NOMO-1 treated with dmso at 0.1 percent for 144 hours (cell line): ENCODE measurements at regions not wholly inside any gene's neighbourhood (a gene's known extent, or its start where the extent isn't known, plus 50 kb on each side); places are given as distances from the start of the nearest gene placed in this dataset.
A peak's percentile ranks its signal among the peaks of the same experiment; 100 is the strongest.
"Not testable (repeated sequence)": the region's sequence is repeated elsewhere in the genome, so short reads cannot be mapped to it uniquely, and the experiment has no call there.

Experiments used
- DNase-seq: peaks from one replicate; lab custom pipeline; 2025; ENCODE audit not compliant: unreplicated experiment; lab: John Stamatoyannopoulos, UW

DNA sequence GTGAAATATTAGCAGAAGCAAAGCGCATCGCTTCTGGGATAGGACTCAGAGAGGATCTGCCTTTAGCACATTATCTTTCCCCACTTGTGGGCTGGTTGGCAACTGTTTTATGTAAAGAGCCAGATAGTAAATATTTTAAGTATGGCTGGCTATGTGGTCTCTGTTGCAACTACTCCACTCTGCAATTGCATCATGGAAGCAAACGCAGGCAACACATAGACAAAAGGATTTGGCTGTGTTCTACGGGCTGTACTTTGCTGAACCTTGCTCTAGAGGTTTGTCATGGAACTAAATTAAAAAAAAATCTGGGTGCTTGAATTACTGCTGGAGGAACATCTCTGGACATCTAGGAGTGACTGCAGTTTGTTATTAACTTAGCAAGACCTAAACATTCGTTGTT lies 307.8 kb upstream of the TPK1 start:
- no peak for DNase-seq

DNA sequence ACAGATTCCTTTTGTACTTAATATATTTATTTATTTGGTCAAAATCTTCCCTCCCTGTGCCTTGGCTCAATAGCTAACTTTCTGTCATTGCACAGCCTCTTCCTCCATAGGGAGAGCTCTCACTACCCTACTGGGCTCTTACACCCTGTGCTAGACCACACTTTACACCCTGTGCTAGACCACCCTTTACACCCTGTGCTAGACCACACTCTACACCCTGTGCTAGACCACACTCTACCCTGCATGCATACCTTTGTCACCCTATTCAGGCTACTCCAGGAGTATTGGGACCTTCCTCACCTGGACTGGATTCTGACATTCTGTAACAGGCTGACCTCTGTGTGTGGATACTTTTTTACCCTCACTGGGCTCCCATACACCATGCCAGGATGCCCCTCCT lies 298.5 kb upstream of the TPK1 start:
- DNase-seq: no peak

DNA sequence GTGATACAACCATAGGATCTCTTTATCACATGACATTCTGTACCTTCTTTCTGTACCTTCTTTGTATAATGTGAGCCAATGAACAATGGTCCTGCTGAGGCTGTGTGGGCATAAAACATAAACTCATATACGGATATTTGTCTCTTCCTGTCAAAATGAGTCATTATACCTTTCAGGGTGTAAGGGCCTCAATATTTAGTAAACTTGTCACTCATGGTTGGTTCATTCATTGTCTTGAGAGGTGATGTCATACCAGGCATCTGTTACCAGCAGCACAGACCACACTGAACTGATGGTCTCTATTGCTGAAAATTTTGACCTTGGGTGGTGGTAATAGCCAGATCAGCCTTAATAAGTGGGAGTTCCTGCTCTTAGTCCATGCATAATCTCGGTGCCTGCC lies 287.6 kb upstream of the TPK1 start:
- no peak for DNase-seq

DNA sequence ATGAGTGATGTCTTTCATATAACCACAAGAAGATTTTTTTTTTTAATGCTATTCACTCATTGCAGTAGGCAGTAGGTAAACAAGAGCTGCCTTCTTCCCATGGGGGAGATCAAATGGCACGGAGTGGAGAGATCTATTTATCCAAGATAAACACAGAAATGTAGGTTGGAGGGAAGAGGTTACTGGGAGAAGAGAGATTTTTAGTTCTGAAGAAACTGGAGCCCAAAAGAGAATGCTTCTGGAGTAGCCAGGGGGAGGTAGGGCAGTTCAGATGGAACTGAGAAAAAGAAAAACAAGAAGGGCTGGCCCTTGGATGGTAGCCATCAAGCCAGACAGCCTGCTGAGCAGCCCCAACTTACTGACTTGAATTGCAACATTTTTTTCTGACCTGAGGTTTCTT lies 270.1 kb upstream of the TPK1 start:
- no peak for DNase-seq

DNA sequence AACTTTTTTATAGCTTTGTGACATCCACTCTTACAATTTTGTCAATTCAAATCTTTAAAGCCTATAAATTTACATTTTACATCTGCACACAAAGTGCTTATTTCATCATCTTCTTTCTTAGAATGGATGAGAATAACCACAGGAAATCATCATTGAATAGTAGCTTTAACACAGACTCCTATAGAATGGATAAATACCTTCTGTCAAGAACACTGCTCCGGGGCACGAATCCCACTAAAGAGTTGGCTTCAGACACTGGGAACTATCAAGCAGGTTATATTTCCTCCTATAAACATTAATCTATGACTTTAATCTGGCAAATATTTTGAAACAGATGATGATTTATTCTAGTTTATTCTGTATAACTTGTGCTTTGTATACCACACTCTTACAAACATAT lies 269.7 kb upstream of the TPK1 start:
- no peak for DNase-seq

DNA sequence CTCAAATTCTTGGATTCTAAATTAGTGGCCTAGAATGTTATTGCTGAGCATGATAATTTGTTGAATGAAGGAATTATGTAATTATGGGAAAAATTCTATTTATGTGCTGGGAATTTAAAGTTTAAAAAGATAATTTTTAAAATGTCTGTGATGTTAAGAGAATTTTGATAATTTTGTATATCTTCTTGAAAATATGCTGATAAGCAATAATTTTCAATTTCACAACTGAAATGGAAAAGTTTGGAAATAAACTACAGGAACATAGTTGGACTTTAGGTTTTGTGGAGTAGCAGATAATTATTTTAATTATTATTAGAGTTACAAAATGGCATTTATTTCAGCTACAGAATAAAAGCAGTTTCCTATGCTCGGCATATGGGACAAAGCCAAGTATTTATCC lies 268.5 kb upstream of the TPK1 start:
- DNase-seq: no peak

DNA sequence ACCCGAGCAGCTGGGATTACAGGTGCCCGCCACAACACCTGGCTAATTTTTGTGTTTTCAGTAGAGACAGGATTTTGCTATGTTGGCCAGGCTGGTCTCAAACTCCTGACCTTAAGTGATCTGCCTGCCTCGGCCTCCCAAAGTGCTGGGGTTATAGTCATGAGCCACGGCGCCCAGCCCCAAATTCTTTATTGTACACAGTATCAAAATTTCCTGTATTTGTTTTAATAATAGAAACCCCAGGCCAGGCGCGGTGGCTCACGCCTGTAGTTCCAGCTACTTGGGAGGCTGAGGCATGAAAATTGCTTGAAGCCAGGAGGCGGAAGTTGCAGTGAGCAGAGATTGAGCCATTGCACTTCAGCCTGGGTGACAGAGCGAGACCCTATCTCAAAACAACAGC lies 266.3 kb upstream of the TPK1 start:
- not testable (repeated sequence) for DNase-seq

DNA sequence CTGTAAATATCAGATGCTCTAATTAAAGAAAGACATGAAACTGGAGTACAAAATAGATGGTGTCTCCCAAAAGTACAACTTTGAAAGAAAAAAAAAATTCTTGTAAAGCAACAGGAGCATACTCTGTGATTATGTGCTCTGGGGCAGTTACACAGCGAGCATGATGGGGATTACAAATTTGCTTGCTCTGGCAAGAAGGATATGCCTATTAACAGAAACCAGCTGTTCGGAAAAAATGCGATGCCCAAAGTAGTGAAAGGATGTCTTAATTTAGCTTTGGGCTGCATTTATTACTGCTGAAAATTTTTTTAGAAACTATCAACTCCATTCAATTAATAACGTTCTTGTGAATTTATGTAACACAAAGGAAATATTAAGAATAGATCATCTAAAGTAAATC lies 256.9 kb upstream of the TPK1 start:
- no peak for DNase-seq

DNA sequence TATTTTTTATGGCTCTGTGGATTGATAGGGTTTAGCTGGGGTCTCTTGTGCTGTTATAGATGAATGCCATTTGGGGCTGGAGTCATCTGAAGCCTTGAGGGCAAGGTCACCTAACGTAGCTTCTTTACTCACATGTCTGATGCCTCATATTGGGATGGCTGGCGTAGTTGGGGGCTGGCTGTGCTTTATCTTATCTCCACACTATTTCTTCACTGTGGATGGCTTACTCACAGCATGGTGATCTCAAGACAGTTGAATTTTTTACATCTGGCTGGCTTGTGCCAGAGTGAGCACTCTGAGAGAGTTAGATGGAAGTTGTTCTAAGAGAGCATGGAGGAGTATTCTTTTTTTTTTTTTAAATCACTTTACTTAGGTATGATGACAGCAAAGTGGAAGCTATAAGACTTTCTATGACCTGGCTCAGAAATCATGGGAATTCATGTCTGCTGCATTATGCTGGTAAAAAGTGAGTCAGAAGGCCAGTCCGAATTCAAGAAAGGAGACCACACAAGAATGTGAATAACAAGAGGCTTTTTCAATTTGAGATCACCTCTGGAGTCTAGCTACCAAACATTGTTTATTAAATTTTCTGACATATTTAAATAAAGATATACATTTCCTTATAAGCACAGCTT lies 252.4 kb upstream of the TPK1 start:
- DNase-seq: no peak

DNA sequence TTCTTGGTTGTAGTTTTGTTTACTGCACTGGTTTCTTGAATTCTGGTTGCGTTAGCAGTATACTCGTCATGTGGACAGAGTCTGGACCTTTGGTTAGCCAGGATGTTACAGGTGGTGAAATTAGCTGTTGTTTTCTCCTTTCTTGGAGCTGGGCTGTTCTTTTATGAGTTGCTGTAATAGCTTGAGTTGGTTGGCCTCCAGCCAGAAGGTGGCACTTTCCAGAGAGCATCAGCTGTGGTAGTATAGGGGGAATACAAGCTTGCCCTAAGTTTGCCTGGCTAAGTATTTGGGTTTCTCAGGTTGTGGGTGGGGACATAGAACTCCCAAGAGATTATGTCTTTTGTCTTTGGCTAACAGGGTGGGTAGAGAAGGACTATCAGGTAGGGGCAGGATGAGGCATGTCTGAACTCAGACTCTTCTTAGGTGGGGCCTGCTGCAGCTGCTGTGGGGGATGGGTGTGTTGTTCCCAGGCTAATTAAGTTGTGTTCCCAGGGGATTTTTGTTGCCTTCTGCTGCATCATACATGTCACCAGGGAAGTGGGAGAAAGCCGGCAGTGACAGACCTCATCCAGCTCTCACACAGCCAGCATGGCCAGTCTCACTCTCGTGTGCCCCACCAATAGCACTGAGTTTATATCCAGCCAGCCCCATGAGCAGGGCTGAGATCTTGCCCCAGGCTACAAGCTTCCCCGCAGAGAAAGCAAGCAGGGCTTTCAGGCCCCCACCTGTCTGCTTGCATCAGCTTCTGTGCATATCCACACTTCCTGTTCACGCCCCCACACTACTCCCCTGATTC lies 246.7 kb upstream of the TPK1 start:
- no peak for DNase-seq

DNA sequence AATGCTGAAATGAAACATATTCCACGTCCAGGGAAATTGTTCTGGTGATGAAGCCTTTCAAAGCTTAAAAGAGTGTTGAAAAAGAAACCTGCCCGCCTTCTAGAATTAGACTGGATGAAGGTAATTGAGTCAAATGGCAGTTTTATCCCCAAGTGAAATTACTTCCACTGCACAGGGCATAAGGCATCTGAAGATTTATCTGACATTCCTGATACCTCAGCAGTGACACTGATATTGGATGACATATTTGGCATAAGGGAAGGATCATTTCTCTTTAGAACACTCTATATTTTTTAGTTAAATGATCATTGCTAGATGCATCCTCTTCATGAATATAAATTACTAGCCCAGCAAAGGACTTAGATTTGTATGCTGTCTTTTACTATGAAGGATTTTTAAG lies 229.6 kb upstream of the TPK1 start:
- no peak for DNase-seq

DNA sequence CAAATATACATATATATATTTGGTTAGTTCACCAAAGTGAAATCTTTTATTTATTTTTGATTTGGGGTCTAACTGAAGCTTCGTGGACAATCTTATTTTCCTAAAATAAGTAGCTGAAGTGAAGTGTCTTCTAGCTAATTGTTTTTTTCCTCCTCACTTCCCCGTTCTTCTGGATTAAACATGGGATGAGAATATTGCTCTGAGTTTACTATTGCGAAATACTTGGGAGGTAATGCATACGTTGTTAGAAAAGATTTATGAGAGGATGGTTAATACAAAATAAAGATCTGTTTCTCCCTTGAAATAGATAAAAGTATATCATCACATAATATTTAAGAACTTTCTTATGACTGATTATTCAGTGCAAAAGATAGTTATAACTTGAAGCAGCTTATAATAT lies 228.3 kb upstream of the TPK1 start:
- no peak for DNase-seq

DNA sequence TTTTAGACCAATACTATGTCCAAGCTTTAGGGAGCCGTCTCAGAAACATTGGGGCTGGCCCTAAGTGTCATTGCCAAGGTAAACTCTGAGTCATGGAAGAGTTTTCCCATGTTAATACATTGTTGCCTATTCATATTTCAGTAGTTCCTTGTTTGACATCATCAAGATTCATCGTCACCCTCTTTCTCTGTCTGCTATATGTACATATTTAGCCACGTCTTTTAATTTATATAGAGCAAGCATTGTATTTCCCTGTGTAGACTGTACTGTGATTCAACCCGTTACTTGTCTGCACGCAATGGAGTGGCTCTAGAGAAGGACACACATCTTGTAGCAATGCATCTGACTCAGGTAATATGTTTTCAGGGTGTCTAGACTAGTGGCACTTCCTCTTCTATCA lies 217.9 kb upstream of the TPK1 start:
- DNase-seq: no peak

DNA sequence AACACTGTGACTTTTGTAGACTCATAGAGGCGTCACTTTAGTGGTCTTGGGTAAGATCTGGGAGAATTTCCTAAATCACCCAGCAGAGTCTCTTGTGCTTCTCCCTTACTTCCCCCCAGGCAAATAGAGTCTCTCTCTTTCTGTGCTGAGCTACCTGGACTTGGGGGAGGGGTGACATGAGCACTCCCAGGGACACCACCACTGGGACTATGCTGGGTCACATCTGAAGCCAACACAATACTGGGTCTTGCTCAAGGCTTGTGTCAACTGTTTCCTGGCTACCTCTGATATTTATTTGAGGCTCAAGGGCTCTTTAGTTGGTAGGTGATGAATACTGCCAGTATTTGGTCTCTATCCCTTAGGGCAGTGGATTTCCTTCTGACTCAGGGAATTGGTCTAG lies 214.6 kb upstream of the TPK1 start:
- DNase-seq: no peak

DNA sequence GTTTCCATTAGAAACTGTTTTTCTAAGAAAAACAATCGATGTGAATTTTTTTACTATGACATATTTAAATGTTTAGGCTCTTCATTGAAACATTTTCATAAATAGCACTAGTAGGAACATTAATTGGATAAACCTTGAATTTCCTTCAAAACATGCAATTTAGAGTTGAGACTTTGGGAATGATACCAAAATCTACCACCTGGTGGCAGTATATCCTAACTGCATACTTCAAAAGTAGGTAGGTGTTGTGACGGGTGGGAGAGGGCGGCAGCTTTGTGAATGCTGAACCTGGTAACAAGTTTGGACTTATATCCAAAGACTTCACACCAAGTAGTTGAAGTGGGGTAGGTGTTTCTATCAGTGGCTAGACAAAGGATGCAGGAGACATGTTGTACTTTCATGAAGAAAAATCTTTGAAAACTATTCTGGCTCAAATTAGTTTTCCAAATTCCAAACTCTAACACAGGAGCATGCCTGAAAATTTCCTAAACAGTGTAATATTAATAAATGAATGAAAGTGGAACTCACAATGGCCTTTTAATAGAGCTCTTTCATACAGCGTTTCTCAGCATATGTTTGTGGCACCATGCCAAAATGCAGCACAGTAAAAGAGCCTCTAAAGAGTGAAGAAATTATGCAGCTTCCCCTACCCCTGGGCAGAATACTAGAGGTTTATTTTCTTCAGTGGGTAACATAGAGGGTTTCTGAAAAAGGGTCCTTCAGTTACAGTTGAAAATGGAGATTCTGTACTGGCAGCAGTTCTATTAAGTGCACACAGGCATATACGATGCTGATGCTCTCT lies 201.0 kb upstream of the TPK1 start:
- DNase-seq: no peak

DNA sequence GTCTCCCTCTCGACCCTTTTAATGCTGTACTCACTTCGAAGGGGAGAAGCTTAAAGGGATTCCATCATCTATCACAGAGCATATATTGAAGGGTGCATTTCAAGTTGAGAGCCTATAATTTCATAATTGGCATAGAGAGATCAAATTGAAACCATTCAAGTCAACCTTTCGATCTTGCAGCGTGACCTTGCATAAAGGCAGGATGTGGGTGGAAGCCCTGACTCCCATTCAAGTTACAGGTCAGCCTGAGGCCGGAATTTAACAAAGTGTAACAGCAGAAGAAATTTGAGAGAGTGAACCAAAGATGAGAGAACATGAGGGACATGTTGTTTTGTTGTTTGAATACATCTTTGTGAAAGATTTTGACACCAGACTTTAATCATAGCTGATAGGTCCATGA lies 195.3 kb upstream of the TPK1 start:
- no peak for DNase-seq

DNA sequence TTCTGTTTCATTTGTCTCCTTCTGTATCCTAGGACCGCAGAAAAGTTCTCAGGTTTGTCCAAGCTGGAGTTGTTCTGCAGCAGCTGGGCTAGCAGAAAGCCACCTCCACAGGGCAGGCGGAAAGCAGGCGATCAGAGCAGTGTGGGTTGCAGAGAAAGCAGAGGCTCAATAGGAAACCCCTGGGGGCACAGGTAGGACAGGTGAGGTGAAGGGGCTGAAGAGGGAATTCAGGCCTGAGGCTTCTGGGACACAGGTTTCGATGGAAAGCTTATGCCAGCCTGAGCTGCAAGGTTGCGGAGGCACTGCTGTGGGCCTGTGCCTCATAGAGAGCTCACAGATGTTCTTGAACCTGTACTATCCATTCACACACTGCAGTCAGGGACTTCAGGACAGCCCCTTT lies 194.9 kb upstream of the TPK1 start:
- DNase-seq: no peak

DNA sequence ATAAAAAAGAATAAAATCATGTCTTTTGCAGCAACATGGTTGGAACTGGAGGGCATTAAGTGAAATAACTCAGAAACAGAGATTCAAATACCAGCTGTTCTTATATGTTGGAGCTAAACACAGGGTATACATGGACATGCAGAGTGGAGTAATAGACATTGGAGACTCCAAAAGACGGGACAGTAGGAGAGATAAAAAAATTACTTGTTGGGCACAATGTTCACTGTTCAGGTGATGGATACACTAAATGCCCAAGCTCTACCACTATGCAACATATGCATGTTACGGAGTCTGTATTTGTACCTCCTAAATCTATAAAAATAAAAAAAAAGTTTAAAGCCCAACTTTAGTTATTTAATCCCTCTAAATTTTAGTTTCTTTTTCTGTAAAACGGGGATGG lies 184.6 kb upstream of the TPK1 start:
- no peak for DNase-seq

DNA sequence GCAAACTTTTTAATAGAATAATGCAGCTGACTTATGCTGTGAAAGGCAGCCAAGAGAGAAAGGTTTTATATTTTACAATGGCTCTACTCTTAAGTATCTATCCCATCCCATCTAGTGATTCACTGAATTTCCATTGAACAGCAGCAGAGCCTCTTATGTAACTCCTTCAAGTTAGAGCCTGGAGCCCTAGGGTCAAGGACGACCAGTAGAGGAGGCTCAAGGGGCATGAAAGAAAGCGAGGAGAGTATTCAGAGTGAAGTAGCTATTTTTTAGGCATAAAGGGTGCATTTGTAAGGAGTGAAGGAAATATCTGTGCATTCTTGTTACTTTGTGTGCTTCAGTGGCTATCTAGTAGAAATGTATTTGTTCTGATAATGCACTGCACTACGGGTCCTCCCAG lies 180.2 kb upstream of the TPK1 start:
- DNase-seq: no peak

DNA sequence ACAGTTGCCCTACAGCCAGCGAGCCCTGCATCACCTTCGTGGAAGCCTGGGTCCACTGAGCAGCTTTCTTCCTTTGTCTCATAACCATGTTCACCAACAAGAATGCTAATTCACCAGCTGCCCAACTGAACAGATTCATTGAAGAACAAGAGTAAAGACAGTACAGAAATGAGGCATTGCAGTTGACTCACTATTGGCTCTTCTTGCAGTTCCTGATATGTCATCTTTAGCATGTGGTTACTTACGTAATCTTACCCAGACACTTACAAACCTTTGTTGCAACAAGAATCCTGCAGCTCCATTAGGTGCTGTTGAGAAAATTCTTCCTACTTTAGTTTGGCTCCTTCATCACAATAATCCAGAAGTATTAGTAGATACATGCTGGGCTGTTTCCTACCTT lies 174.0 kb upstream of the TPK1 start:
- DNase-seq: no peak

DNA sequence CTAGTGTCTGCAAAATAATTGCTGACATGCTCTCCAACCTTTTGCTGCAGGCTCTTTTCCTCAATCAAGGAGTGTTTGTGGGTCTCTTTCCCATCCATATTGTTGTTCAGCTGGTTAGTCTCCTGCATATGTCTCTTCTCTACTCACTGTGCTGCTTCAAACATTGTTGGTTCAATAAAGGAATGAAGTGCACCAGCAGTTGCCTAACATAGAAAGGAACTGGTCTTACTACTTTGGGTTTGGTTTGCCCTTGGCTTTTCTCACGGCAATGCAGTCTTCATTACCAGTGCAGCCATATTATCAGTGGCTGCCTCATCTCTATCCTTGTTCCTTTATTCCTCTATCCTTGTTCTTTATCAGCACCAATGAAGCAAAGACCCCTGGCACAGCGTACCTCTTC lies 169.7 kb upstream of the TPK1 start:
- DNase-seq: no peak

DNA sequence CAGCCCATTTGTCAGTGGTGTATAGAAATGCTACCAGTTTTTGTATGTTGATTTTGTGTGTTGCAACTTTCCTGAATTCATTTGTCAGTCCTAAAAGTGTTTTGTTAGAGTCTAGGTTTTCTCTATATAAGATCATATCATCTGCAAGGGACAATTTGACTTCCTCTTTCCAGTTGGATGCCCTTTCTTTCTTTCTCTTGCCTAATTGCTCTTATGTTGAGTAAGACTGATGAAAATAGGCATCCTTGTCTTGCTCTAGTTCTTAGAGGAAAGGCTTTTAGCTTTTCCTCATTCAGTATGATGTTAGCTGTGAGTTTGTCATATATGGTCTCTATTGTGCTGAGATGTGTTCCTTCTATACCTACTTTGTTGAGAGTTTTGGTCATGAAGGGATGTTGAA lies 161.7 kb upstream of the TPK1 start:
- DNase-seq: peak; percentile 27
